GM23248 (cell line): ENCODE measurements at regions not wholly inside any gene's neighbourhood (a gene's known extent, or its start where the extent isn't known, plus 50 kb on each side); places are given as distances from the start of the nearest gene placed in this dataset. TPM values are rescaled to one million over a fixed set of nuclear protein-coding genes. Genes with fewer than 3 reads are reported as not detected.
"Not testable (repeated sequence)": the region's sequence is repeated elsewhere in the genome, so short reads cannot be mapped to it uniquely, and the experiment has no call there.

Source experiments
- DNase-seq: peaks from one replicate; pipeline ENCODE4 v3.0.0-alpha.2; 2015
- H2AFZ ChIP-seq: fragments of 200-600 bp; sonication (generic); 2 replicates; pipeline ENCODE4 v1.6.1; 2016; ENCODE audit warnings: antibody characterized with exemption
- H3F3A ChIP-seq: fragments of 200-600 bp; sonication (generic); 2 replicates; pipeline ENCODE4 v1.6.1; 2016; ENCODE audit warnings: mild to moderate bottlenecking, antibody characterized with exemption, mixed run types; ENCODE audit not compliant: insufficient read depth
- H3K27ac ChIP-seq: fragments of 200-600 bp; sonication (generic); 2 replicates; pipeline ENCODE4 v1.5.1; 2016; ENCODE audit warnings: mild to moderate bottlenecking
- H3K27me3 ChIP-seq: fragments of 200-600 bp; sonication (generic); replicated peaks from 2 replicates; pipeline ENCODE4 v1.6.1; 2016; ENCODE audit warnings: mild to moderate bottlenecking; ENCODE audit not compliant: insufficient read depth
- H3K36me3 ChIP-seq: fragments of 200-600 bp; sonication (generic); 2 replicates; pipeline ENCODE4 v1.6.1; 2016; ENCODE audit warnings: low read depth, mild to moderate bottlenecking
- H3K4me1 ChIP-seq: fragments of 200-600 bp; sonication (generic); 2 replicates; pipeline ENCODE4 v1.6.1; 2016; ENCODE audit warnings: mild to moderate bottlenecking; ENCODE audit not compliant: insufficient read depth
- H3K4me2 ChIP-seq: fragments of 200-600 bp; sonication (generic); one replicate; pipeline ENCODE4 v1.6.1; 2016; ENCODE audit warnings: mild to moderate bottlenecking; ENCODE audit not compliant: unreplicated experiment
- H3K4me3 ChIP-seq: fragments of 200-600 bp; sonication (generic); 2 replicates; pipeline ENCODE4 v1.5.1; 2016; ENCODE audit warnings: mild to moderate bottlenecking
- H3K79me2 ChIP-seq: fragments of 200-600 bp; sonication (generic); 2 replicates; pipeline ENCODE4 v1.6.1; 2016; ENCODE audit warnings: mild to moderate bottlenecking; ENCODE audit not compliant: insufficient read depth
- H3K9ac ChIP-seq: fragments of 200-600 bp; sonication (generic); 2 replicates; pipeline ENCODE4 v1.6.1; 2016; ENCODE audit warnings: mild to moderate bottlenecking
- H3K9me2 ChIP-seq: fragments of 200-600 bp; sonication (generic); 2 replicates; pipeline ENCODE4 v1.6.1; 2016; ENCODE audit warnings: mixed run types, mild to moderate bottlenecking, moderate library complexity; ENCODE audit not compliant: insufficient read depth
- H3K9me3 ChIP-seq: fragments of 200-600 bp; sonication (generic); one replicate; pipeline ENCODE4 v1.6.1; 2017; ENCODE audit warnings: low read depth
- H4K20me1 ChIP-seq: fragments of 200-600 bp; sonication (generic); 2 replicates; pipeline ENCODE4 v1.6.0; 2016; ENCODE audit not compliant: insufficient read depth
- EZH2 ChIP-seq: fragments of 200-600 bp; sonication (generic); IDR thresholded peaks from 2 replicates; pipeline ENCODE4 v1.6.1; 2018; ENCODE audit warnings: antibody characterized with exemption, mild to moderate bottlenecking; ENCODE audit not compliant: insufficient read depth, poor library complexity, severe bottlenecking
- EZH2phosphoT487 ChIP-seq: fragments of 200-600 bp; sonication (generic); IDR thresholded peaks from 2 replicates; pipeline ENCODE4 v1.6.1; 2018; ENCODE audit warnings: antibody characterized with exemption, moderate library complexity, mild to moderate bottlenecking, low read depth; ENCODE audit not compliant: insufficient read depth
- WGBS, 2 experiments: methylation state at CpG; one replicate each; pipeline ENCODE4 v1.1.6; 2015 to 2017; ENCODE audit warnings: low lambda C conversion rate in 2 of 2, low coverage in 1 of 2; ENCODE audit errors: missing lambda C conversion rate in 2 of 2; 5-methylcytosine and 5-hydroxymethylcytosine counted together
- in situ Hi-C: fragments of 300-500 bp; cut with MboI; formaldehyde crosslinking; loops from 2 replicates; pipeline ENCODE4 v1.15.0; 2020
- small RNA-seq: library from RNA; depleted of rRNA; stranded (forward); fragments of <200 nt; gene quantifications from one replicate; pipeline ENCODE3, GENCODE V24; 2014; ENCODE audit warnings: low read depth, low replicate concordance

DNA sequence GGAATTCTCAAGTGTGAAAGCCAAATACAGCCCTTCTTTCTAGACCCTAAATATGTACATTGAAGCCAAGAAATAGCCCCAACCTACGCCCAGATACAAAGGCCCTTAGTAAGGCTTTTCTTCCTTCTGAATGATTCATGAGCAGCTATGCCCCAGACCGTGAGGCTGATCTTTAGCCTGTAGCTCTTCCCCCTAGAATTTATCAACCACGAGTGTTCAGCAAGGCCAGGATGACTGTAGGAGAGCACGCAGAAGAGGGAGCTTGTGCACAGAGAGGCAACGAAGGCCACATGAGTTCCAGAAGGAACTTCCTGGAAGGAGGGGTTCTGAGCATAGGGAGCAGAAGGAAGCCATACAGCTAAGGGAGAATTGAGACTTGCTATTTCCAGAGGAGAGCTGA lies 53.0 kb upstream of the HABP2 start:
- in situ Hi-C loops, result no loop called here
- no peaks in the 10 kb centered on the region for H3K9me3 ChIP-seq
- no peaks in the 10 kb centered on the region for H3K79me2 ChIP-seq
- WGBS, 2 experiments, result 31 to 32% methylated on average over 5 of the region's 5 CpGs
- TF ChIP-seq EZH2phosphoT487 (no peak), EZH2 (no peak)
- no peak overlapping the region for H3K9ac ChIP-seq
- H3F3A ChIP-seq, result peaks cover 5% of the 10 kb centered on the region
- no peaks in the 10 kb centered on the region; the same call in 1 of the 2 replicates for H3K9me2 ChIP-seq
- H3K4me3 ChIP-seq, result no peak overlapping the region
- H3K4me2 ChIP-seq, result no peak overlapping the region
- no peaks in the 10 kb centered on the region for H4K20me1 ChIP-seq
- no peak overlapping the region for H3K27ac ChIP-seq
- DNase-seq, result peak; percentile 44
- H2AFZ ChIP-seq, result no peak overlapping the region
- no peaks in the 10 kb centered on the region for H3K27me3 ChIP-seq
- H3K36me3 ChIP-seq, result no peaks in the 10 kb centered on the region
- H3K4me1 ChIP-seq, result peaks cover 33% of the 10 kb centered on the region

DNA sequence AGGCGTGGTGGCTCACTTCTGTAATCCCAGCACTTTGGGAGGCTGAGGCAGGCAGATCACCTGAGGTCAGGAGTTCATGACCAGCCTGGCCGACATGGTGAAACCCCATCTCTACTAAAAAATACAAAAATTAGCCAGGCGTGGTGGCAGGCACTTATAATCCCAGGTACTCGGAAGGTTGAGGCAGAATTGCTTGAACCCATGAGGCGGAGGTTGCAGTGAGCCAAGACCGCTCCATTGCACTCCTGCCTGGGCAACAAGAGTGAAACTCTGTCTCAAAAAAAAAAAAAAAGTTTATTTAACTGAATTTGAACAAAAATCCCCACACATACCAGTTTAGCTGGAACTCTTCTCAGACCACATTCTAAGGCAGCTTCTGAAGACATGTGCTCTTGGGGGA lies 51.8 kb upstream of the HABP2 start:
- peaks cover 21% of the 10 kb centered on the region; the same call in 1 of the 2 replicates for H3K4me1 ChIP-seq
- 89 to 92% methylated on average over 6 of the region's 6 CpGs for WGBS, 2 experiments
- H3K36me3 ChIP-seq, H4K20me1 ChIP-seq, DNase-seq, H3K79me2 ChIP-seq, H3K9me2 ChIP-seq, H3K27me3 ChIP-seq, H3K4me3 ChIP-seq, H3F3A ChIP-seq, H3K9ac ChIP-seq, H3K9me3 ChIP-seq, in situ Hi-C loops, H2AFZ ChIP-seq, H3K27ac ChIP-seq, H3K4me2 ChIP-seq: not testable (repeated sequence)

Small RNAs in the stretch of these regions (small RNA-seq; reads per million reads assigned to genes)
- gene RNU7-165P, result not detected
